ENCODE measurements at regions not wholly inside any gene's neighbourhood (a gene's known extent, or its start where the extent isn't known, plus 50 kb on each side); places are given as distances from the start of the nearest gene placed in this dataset.

DNA sequence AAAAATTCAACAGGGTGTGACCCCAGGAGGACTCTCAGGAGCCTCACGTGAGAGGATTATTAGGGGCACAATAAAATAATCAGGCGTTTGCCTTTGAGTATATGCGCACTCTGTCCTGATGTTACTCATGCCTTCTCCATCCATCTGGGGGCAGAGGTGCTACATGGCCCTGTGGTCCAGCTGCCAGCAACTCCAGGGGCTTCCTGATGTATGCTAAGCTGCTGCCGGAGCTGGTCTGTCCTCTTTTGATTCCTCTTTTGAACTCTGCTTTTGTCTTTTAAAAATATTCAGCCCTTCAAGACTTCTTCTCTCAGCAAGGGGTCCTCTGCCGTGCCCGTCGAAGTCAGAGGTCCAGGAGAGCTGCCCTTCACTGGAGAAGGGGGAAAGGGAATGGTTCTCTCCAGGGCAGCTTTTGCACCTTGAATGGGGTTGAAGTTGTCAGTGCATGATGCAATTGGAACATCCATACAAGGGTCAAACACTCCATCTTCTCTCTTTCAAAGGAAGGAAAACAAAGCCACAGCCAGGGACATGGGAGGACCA lies 431.4 kb downstream of the SHISA9 start:
- Histone ChIP-seq H2BK120ac (ENCODE audit: low read depth, low read length, poor library complexity, severe bottlenecking) (no peak overlapping the region), H3K4me1 (ENCODE audit: insufficient read depth, low read length) (peaks cover 4% of the 10 kb centered on the region; the same call in 1 of the 2 replicates), H3K4ac (ENCODE audit: low read depth, low read length) (no peak overlapping the region), H3K4me2 (ENCODE audit: insufficient read depth, insufficient read length, low read length) (no peak overlapping the region), H3K14ac (ENCODE audit: insufficient read depth, low read length) (no peak overlapping the region), H3K9me3 (ENCODE audit: control insufficient read depth, low read depth, low read length) (no peaks in the 10 kb centered on the region), H3T11ph (ENCODE audit: low read length) (no peak overlapping the region), H2BK5ac (ENCODE audit: insufficient read length, low read length) (no peak overlapping the region), H3K27ac (ENCODE audit: insufficient read length, low read depth, low read length) (no peak overlapping the region), H4K8ac (replicated peaks; ENCODE audit: insufficient read length, low read depth, low read length) (no peak overlapping the region), H2AFZ (ENCODE audit: low read length) (no peak overlapping the region), H3K18ac (ENCODE audit: insufficient read length, low read depth, low read length) (no peak overlapping the region), H2BK12ac (ENCODE audit: insufficient read length, low read depth, low read length) (no peak overlapping the region), H2BK20ac (ENCODE audit: low read depth, low read length, poor library complexity, severe bottlenecking) (no peak overlapping the region), H3K23ac (ENCODE audit: insufficient read length, low read depth, low read length) (no peak overlapping the region), H3K23me2 (ENCODE audit: insufficient read length, low read depth, low read length, poor library complexity, severe bottlenecking) (no peaks in the 10 kb centered on the region), H3K56ac (ENCODE audit: insufficient read length, low read depth, low read length) (no peak overlapping the region), H3K27me3 (ENCODE audit: insufficient read depth, low read length) (no peaks in the 10 kb centered on the region), H3K79me1 (ENCODE audit: insufficient read depth, low read depth, low read length, poor library complexity, severe bottlenecking) (no peaks in the 10 kb centered on the region), H3K79me2 (ENCODE audit: insufficient read depth, low read length) (no peaks in the 10 kb centered on the region), H4K5ac (ENCODE audit: insufficient read length, low read depth, low read length) (no peak overlapping the region), H2AK5ac (ENCODE audit: insufficient read length, low read length) (no peak overlapping the region), H4K20me1 (ENCODE audit: control insufficient read depth, insufficient read depth, insufficient read length) (no peaks in the 10 kb centered on the region), H2BK15ac (ENCODE audit: low read depth, low read length) (no peak overlapping the region), H4K91ac (ENCODE audit: insufficient read length, low read depth, low read length) (no peak overlapping the region), H3K9ac (ENCODE audit: extremely low read depth, insufficient read length, low read length) (no peak overlapping the region)
- no CpG with 5 or more reads among the region's 7 CpGs for WGBS (ENCODE audit: extremely low coverage, insufficient read length, low lambda C conversion rate)
- Mint-ChIP-seq H3K27me3 (ENCODE audit: low read depth) (no peaks in the 10 kb centered on the region; the same call in none of the 2 replicates), H3K9me3 (no peaks in the 10 kb centered on the region; a peak in 2 of 5 replicates), H3K27ac (peak overlapping the region; percentile 60 to 90 (median 83); a peak in 5 of 7 replicates), H3K4me3 (no peak overlapping the region), H3K36me3 (ENCODE audit: insufficient read depth in 1 of 3, low read depth in 3 of 3) (peaks cover 0 to 9% (median 0%) of the 10 kb centered on the region in 3 experiments; a peak in 3 of 7 replicates), H3K4me1 (peaks cover 31 to 38% of the 10 kb centered on the region in 2 experiments)
- peak; percentile 73 for DNase-seq
- TF ChIP-seq, protein P1, sequence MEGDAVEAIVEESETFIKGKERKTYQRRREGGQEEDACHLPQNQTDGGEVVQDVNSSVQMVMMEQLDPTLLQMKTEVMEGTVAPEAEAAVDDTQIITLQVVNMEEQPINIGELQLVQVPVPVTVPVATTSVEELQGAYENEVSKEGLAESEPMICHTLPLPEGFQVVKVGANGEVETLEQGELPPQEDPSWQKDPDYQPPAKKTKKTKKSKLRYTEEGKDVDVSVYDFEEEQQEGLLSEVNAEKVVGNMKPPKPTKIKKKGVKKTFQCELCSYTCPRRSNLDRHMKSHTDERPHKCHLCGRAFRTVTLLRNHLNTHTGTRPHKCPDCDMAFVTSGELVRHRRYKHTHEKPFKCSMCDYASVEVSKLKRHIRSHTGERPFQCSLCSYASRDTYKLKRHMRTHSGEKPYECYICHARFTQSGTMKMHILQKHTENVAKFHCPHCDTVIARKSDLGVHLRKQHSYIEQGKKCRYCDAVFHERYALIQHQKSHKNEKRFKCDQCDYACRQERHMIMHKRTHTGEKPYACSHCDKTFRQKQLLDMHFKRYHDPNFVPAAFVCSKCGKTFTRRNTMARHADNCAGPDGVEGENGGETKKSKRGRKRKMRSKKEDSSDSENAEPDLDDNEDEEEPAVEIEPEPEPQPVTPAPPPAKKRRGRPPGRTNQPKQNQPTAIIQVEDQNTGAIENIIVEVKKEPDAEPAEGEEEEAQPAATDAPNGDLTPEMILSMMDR (conservative IDR thresholded peaks at IDR 0.05): peak; percentile 43; the same call in 2 of the 3 replicates
